ENCODE measurements at regions not wholly inside any gene's neighbourhood (a gene's known extent, or its start where the extent isn't known, plus 50 kb on each side); places are given as distances from the start of the nearest gene placed in this dataset.

DNA sequence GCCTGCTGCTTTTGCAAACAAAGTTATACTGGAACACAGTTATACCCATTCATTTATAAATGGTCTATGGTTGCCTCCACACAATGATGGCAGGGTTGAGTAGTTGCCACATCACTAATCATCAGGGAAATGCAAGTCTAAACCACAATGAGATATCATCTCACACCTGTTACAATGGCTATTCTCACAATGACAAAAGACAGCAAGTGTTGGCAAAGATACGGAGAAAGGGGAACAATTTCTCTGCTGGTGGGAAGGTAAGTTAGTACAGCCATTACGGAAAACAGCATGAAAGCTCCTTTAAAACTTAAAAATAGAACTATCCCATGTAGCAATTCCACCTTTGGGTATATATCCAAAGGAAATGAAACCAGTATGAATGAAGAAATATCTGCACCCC lies 261.4 kb downstream of the TJP1 start:
- DNase-seq (ENCODE audit: low spot score) = no peak
- TF ChIP-seq, protein P1, sequence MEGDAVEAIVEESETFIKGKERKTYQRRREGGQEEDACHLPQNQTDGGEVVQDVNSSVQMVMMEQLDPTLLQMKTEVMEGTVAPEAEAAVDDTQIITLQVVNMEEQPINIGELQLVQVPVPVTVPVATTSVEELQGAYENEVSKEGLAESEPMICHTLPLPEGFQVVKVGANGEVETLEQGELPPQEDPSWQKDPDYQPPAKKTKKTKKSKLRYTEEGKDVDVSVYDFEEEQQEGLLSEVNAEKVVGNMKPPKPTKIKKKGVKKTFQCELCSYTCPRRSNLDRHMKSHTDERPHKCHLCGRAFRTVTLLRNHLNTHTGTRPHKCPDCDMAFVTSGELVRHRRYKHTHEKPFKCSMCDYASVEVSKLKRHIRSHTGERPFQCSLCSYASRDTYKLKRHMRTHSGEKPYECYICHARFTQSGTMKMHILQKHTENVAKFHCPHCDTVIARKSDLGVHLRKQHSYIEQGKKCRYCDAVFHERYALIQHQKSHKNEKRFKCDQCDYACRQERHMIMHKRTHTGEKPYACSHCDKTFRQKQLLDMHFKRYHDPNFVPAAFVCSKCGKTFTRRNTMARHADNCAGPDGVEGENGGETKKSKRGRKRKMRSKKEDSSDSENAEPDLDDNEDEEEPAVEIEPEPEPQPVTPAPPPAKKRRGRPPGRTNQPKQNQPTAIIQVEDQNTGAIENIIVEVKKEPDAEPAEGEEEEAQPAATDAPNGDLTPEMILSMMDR (IDR thresholded peaks at IDR 0.05) = no peak
- no peak for ATAC-seq (ENCODE audit: low FRiP score)

DNA sequence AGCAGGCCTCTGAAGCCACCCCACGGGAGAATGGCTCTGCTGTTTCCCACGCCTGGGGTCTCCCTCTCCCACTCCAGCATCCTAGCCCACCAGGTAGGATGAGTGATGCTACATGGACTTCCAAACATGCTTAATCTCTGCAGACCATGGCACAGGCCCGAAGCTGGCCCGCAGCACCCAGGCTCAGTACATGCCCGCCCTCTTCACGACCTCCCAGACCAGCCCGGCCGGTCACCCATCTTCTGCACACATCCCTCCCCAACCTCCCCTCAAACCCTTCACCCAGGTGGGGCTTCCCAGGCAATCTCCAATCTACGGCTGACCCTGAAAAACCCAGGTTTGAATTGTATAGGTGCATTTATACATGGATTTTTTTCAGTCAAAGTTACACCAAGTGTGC lies 264.0 kb downstream of the TJP1 start:
- ATAC-seq (ENCODE audit: low FRiP score) = no peak
- no peak for DNase-seq (ENCODE audit: low spot score)
- TF ChIP-seq, protein P1 (IDR thresholded peaks at IDR 0.05) = no peak

DNA sequence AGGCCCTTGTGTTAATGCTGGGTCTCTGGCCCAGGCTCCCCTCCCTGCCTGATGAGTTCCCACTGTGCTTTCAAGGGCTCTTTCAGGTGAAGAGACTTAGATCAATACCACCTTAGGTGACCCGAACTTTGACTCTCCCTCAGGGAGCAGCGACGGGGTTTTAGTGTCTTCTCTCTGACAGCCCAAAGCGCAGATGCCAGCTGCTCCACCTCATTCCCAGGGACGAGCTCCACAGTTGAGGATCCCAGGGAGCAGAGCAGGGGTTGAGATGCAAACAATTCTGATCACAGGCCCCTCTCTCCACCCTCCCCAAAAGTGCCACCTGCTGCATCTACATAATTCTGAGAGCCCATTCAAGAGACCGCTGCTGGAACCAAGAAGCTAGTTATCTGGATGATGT lies 265.1 kb downstream of the TJP1 start:
- ATAC-seq (ENCODE audit: low FRiP score) = no peak
- TF ChIP-seq, protein P1 (IDR thresholded peaks at IDR 0.05) = no peak
- no peak for DNase-seq (ENCODE audit: low spot score)

DNA sequence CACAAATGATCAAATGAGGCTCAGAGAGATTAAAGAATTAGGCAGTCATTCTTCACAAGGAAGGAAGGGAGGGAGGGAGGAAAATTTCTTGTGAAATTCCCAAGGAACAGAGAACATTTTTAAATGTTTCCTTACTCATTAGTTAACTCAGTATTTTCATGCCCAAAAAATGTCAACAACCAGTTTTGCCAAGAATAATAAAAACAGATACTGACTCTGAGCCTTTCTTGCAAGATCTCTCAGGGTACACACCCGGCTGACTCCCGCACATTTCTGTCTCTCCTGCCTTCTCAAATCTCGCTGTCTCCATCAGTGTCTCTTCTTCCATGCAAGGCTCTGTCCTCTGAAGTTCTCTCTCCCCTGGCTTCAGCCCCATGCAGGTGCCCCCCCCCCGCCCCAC lies 265.9 kb downstream of the TJP1 start:
- DNase-seq (ENCODE audit: low spot score) = no peak
- peak; percentile 75 for ATAC-seq (ENCODE audit: low FRiP score)
- TF ChIP-seq, protein P1 (IDR thresholded peaks at IDR 0.05) = no peak

DNA sequence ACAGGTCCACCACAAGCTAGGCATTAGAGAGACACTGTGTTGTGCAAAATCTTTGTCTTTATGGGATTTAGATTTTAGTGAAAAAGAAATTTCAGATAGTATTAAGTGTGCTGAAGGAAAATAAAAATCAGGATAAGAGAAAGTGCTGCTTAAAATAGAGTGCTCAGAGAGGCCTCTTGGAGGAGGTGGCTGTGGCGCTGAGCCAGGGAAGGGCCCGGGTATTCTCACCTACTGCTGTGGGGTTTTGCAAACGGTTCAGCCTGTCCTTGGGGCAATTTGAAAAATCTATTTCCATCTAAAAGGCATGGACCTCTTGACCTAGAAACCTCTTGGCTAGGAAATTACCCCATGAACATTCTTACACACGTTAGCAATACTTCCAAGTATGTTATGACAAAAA lies 267.7 kb downstream of the TJP1 start:
- no peak for ATAC-seq (ENCODE audit: low FRiP score)
- TF ChIP-seq, protein P1 (IDR thresholded peaks at IDR 0.05) = no peak
- DNase-seq (ENCODE audit: low spot score) = no peak

DNA sequence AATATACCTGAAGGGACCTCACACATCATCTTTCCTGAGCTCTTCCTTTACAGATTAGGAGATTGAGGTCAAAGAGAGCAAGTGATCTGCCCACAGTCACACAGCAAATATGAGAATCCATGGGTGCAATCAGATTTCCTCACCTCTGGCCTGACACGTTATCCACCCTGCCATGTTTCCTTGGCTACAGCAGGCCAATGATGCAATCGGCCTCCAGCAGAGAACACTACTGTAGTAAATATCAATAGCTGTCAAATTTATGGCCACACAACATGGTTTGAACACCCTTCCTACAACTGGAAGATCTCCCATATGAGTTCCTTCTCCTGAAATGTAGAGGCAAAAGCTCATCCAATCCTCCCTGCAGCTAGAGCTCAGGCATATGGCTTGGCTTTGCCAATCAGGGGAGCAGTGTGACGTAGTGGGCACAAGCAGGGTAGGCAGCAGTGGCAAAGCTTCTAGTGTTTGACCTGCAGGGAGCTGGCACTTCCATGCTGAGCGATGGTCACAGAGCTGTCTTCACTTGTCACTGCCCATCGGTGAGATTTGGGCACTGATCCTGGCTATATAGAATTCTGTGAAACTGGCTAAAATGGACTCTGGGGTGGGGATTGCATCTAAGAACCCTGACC lies 271.3 kb downstream of the TJP1 start:
- TF ChIP-seq, protein P1 (IDR thresholded peaks at IDR 0.05) = no peak
- no peak for DNase-seq (ENCODE audit: low spot score)
- ATAC-seq (ENCODE audit: low FRiP score) = peak; percentile 31

DNA sequence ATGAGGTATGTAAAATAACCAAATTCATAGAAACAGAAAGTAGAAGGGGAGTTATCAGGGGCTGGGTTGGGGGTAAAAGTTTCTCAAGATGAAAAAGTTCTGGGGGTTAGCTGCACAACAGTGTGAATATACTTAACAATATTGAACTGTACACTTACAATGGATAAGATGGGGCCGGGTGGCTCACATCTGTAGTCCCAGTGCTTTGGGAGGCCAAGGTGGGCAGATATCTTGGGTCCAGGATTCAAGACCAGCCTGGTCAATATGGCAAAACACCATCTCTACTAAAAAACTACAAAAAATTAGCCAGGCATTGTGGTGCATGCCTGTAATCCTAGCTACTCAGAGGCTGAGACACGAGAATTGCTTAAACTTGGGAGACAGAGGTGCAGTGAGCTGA lies 274.3 kb downstream of the TJP1 start:
- DNase-seq (ENCODE audit: low spot score) (no peak), ATAC-seq (ENCODE audit: low FRiP score) (no peak)
- TF ChIP-seq, protein P1 (IDR thresholded peaks at IDR 0.05) = no peak
